Epithelial cell of esophagus (primary cell): ENCODE measurements at regions not wholly inside any gene's neighbourhood (a gene's known extent, or its start where the extent isn't known, plus 50 kb on each side); places are given as distances from the start of the nearest gene placed in this dataset.

Experiments used
- DNase-seq: peaks from one replicate; pipeline ENCODE4 v3.0.0; 2010; ENCODE audit warnings: low read depth
- H3K4me3 ChIP-seq: 2 replicates; pipeline ENCODE4 v1.5.1; 2011; ENCODE audit warnings: mild to moderate bottlenecking, low read length, control low read depth
- CTCF ChIP-seq: IDR thresholded peaks from 2 replicates; pipeline ENCODE4 v1.5.1; 2011; ENCODE audit warnings: low read depth, mild to moderate bottlenecking, low read length, control low read depth, inconsistent platforms; ENCODE audit not compliant: insufficient read depth; ENCODE audit errors: missing control alignments

DNA sequence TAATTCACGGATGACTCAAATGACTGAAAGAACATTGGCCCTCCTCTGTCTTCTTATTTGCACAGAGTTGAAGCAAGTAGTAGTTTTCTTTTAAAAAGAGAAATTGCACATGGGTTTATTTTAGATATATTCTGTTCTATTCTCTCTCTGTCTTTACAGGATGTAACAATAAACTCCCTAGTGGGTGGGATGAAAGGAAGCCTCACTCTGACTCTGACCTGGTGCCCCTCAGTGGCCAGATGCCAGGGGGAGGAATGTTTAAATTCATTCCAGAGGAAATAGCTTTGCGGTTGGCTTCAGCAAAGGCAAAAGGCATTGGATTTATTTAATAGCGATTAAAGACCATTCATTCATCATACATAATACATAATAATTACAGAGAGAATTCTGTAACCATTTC is 156.4 kb upstream of the MTPN start:
- H3K4me3 ChIP-seq: no peak overlapping the region
- no peak for DNase-seq
- TF ChIP-seq CTCF: no peak

DNA sequence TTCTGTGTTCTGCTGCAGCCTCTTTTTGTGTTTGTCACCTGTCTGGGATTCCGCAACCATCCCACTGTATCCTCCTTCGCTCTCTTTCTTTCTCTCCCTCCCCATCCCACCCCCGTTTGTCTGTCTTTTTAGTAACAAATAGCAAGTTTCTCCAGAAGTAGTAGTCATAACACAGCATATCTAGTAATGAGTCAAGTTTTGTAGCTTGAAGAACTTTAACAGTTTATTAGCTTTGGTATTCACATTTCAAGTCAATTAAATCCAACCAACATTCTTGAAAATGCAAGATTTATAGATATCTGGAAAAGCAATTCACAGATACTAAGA is 154.1 kb upstream of the MTPN start:
- DNase-seq: no peak
- no peak for TF ChIP-seq CTCF
- no peak overlapping the region for H3K4me3 ChIP-seq

- no peak for TF ChIP-seq CTCF
- no peak overlapping the region for H3K4me3 ChIP-seq
- DNase-seq: no peak
Measured at GRCh38 chr7:136130511-136131303, 153.5 kb upstream of the MTPN start.

DNA sequence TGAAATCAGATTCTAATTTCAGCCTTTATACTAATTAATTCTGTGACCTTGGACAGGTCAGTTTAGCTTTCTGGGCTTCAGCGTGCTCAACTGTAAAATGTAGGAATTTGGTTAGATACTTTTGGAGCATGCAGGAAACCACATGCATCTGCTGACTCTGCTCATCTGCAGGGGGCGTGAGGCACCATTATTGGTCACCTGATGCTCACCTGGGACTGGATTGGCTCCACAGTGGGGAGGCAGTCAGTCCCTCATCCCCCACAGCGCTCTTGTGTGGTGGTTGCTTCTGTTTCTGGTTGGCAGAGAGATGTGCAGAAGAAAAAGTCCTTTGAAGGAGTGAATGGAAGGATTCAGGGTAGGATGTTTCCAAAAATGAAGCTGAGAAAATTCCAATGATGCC is 150.9 kb upstream of the MTPN start:
- no peak for TF ChIP-seq CTCF
- DNase-seq: no peak
- no peak overlapping the region for H3K4me3 ChIP-seq

GRCh38 chr7:136123352-136123751 is 146.2 kb upstream of the MTPN start:
- DNase-seq: no peak
- no peak overlapping the region for H3K4me3 ChIP-seq
- no peak for TF ChIP-seq CTCF

- no peak for TF ChIP-seq CTCF
- no peak overlapping the region for H3K4me3 ChIP-seq
- DNase-seq: no peak
Measured at GRCh38 chr7:136122026-136122425, 144.9 kb upstream of the MTPN start.

GRCh38 chr7:136117539-136117938 is 140.4 kb upstream of the MTPN start:
- no peak for DNase-seq
- no peak overlapping the region for H3K4me3 ChIP-seq
- no peak for TF ChIP-seq CTCF
